Central memory CD4-positive, alpha-beta T cell (primary cell): ENCODE measurements at regions not wholly inside any gene's neighbourhood (a gene's known extent, or its start where the extent isn't known, plus 50 kb on each side); places are given as distances from the start of the nearest gene placed in this dataset.

Source experiments
- DNase-seq: peaks from one replicate; pipeline ENCODE4 v3.0.0; 2022

DNA sequence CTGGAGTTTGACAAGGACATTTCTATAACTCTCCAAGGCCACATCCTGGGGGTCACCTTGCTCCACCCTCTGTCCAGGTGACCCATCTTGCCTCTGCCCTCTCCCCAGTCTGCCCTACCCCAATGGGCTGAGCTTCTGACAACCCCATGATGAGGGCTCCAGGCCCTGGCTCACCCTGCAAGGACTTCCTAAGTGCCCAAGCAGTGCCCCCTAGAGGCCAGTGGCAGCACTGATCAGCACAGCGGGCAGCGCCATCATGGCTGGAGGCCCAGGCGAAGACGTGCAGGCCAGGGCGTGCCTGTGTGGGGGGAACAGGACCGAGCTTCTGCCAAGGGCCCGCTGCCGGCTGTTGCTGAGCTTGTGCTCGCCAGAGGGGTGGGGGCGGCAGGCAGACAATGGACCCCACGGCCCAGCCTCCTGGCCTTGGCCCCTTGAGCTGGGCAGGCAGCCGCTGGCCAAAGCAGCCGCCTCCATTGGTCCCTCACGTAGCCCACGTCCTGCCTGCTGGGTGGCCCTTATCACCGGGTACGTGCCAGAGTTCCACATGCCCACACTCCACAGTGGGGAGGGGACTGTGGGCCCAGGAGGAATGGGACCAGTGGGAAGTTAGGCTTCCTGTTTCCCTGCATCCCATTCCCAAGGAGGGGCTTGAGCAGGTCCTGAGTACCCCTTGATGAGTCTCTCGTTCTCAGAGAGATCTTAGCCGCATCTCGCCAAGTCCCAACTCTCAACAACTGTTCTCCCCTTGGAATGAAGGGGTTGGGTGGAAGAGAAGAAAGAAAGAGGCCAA lies 64.3 kb downstream of the MRPL14 start:
- no peak for DNase-seq

DNA sequence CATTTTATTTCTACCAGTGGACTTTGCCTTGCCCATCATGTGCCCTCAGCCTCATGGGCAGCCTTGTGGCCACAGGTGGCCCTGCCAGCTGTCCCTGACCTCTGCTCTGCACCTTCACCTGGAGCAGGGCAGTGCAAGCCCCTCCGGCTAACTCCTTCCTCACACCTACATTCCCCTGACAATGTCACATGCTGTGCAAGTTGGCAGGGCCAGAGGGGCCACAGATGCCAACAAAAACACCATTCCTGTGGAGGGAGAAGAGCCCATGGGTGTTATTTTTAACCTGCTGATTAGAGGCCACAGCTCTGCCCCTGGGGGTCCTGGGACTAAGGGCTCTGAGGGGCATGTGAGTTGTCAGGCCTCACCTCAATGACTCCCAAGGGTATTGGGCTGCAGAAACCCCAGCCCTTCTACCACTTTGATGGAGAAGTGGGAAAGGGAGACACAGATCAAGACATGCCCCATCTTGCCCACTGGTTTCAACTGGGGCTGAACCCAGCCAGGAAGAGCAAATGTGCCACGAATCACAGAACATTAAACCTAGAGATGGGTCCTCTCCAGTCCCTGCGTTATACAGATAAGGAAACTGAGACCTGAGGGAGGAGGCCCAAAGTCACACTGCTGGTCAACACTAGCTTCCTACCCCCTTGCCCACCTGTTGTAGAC lies 65.0 kb downstream of the MRPL14 start:
- DNase-seq: no peak

- no peak for DNase-seq
Observed at GRCh38 chr6:44061375-44062104, 65.7 kb downstream of the MRPL14 start.

DNA sequence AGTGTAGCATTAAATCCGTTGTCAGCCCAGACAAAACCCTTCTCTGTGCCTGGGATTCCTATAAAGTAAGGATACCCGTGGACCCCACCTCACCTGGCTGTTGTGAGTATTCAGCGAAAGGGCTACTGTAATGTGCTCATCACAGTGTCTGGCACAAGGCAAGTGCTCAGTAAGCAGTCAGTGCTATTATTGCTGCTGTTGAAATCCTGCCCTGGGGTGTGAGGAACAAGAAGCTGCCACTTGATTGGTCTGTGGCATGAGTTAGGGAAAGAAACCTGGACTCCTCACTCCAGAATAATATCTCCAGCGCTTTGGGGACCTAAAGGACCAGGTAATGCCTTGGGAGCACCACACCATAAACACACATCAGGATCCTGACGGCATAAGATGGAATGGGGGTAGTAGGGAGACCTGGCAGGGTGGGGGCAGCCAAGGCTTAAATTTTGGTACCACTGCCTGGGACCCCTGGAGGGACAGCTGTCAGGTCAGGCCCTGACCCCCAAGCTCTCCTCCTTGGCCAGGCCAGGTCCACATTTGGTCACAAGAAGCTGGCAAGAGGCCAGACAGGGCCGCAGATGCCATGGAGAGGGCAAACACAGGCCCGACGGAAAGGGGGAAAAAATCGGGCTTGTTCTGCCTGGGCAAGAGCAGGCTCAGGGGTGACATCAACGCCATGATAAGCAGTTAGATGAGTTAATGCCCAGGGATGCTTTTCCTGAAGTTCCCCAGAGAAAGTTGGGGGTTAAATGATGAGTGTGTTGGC lies 66.5 kb downstream of the MRPL14 start:
- no peak for DNase-seq

- no peak for DNase-seq
Observed at GRCh38 chr6:44059359-44060346, 67.6 kb downstream of the MRPL14 start.

DNA sequence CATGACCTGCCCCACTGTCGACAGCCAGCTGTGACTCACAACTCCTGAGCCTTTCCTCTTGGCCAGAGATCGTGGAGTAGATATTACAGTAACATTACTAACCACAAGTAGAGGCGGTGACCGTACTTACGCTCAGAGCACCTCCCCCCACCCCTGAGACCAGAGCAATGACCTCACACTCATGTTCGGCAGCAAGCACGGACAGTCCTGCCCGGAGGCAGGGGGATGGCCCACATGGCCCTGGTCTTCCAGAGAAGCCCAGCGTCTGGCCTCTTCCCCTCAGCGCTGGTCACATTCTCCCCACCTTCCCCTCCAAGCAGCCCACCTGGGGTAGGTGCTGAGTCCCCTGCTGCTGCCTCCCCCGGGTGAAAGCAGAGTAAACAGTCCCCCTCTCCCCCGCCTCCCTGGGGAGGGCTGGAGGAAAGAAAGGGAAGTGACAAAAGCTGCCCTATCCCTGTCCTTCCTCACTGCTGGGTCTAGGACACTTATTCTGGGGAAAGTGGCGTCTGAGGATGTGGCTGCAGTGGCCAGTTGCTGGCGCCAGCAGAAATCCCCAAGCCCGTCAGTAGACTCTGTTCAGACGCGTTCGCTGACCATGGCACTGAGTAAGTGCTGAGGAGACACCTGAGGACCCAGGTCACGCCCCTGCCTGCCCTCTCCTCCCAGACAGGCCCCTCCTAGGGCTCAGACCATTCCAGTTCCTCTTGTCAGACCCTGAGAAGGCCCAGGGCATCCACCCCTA lies 68.5 kb downstream of the MRPL14 start:
- DNase-seq: no peak

DNA sequence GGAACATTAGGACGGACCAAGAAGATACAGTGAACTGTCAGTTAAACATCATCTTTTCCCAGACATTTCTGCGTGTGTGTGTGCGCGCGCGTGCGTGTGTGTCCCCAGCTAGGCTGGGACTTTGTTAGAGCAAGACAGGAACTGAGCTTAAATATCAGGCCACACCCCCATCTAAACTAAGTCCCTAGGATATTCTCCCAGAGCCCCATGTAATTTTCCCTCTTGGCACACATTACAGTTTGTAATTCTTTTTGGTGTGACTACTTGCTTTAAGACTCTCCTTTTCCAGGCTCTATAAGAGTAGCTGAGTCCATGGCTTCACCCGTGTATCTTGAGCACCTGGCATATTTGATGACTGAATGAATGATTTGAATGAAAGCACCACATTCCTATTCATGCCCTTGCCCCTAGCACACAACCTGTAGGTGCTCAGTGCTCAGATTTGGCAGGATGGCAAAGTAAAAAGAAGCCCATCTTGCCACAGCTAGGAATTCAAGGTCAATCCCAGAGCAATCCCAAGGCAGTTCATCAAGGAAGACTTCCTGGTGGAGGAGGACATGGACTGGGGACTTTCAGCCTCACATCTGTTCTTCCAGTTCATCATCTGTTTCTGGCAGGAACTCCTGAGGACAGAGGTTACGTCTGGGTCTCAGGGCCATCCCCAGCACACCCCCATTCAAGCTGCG lies 69.2 kb downstream of the MRPL14 start:
- DNase-seq: no peak

GRCh38 chr6:44057238-44057930 lies 69.9 kb downstream of the MRPL14 start:
- DNase-seq: no peak

GRCh38 chr6:44056392-44057237 lies 70.6 kb downstream of the MRPL14 start:
- DNase-seq: no peak

DNA sequence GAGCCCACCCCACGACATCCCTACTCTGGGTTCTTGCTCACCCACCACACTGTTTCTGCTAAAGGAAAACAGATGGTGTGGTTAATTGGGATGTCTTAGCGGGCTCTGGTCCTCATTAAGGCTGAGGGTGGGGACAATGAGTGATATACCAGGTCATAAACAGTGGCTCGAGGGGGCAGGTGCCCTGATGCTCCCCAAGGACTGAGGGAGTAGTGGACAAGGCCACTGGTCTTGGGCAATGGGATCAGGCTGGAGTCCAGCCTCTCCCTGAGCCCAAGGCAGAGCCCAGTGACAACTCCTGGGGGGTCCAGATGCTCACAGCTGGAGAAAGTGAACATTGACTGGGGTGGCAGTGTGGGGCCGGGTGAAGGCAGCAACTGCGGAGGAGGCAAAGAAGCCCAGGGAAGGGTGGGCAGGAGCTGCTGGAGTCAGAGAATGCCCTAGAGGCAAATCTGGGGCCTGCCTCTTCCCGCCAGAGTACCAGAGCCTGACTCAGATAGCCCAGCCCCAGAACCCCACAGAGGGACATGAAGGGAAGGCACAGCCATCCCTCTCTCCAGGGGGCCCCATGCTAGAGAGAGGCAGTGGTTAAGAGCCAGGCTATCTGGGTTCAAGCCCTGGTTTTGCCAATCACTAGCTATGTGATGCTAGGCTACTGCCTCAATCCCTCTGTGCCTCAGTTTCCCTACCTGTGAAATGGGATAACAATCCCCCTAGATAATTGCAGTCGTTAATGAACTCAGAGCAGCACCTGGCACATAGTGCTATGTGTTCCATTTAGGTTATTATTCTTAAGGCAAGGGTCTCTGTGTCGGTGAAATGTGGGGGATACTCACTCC lies 72.3 kb downstream of the MRPL14 start:
- DNase-seq: no peak

GRCh38 chr6:44053760-44054556 lies 73.3 kb downstream of the MRPL14 start:
- DNase-seq: no peak

- no peak for DNase-seq
Observed at GRCh38 chr6:44053106-44053756, 74.0 kb downstream of the MRPL14 start.

DNA sequence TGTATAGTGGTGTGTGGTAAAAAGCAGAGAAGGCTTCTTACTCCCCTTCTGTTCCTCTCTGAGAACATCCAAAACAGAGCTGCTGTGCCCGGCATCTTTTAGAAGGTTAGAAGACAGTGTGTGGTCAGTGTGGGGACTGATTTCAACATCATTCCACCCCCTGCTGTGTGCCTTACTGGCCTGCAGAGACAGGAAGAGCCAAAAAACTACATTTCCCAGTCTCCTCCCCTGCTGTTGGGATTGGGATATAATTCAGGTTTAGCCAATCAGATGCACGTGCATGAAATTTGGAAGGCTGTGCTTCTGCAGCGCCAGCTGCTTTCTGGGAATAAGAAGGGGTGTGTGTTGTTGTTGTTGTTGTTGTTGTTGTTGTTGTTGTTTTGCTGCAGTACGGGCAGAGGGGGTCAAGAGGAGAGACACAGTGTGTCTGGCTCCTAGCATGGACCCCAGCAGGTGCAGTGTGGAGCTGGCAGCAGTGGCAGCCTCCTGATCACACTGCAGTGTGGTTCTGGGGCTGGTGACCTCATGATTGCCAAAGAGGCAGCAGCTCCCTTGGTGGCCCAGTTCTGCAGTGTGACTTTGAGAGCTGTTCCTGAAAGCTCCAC lies 74.7 kb downstream of the MRPL14 start:
- DNase-seq: no peak

DNA sequence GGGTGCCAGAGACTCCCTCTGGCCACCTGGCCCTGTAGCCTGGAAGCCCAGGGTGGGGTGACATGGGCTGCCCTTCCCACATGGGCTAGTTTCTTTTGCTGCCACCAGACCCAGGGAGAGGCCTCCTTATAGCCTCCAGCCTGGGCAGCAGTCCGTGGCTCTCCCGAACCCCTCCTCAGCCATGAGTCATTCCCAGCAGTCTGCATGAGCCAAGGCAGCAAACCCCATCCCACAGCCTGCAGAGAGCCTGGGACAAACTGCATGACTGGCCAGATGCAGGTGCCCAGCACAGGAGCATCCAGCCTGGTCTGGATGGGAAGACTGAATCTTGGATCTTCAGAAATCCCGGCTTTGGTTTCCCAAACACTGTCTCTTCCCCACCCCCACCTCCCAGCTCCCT lies 75.7 kb downstream of the MRPL14 start:
- DNase-seq: no peak

DNA sequence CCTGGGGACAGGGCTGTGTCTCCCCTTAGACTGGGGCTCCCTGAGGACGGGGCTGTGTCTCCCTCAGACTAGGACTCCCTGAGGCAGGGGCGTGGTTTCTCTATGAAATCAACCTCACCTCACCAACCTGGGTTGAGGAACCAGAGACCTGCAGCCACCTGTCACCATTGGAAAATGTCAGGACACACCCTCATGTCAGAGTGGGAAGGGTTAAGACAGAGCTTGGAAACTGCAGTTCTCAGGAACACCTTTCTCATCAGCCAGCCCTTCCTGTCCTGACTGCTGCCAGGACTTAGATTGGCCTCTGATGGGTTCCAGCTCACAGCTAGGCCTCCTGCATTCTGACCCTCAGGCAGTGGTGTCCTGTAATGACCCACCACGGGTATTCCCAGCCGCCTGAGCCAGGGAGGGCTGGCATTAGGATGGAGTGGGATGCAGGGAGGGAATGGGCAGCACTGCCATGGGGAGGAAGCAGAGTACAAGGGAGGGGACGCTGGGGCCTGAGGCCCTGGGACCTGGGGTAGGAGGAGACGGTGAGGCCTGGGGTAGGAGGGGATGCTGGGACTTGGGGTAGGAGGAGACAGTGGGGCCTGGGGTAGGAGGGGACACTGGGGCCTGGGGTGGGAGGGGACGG lies 76.3 kb downstream of the MRPL14 start:
- no peak for DNase-seq
